Tibial artery (tissue), 4 donors: ENCODE measurements at regions not wholly inside any gene's neighbourhood (a gene's known extent, or its start where the extent isn't known, plus 50 kb on each side); places are given as distances from the start of the nearest gene placed in this dataset.

Experiments
- DNase-seq, 2 donors: peaks; one replicate each; pipeline ENCODE4 v3.0.0-alpha.2; 2019
- H3K27ac ChIP-seq, 2 donors: fragments of 200-600 bp; sonication (generic) in 1 of 2; 1 replicate in 1 of 2; 2 replicates in 1 of 2; pipeline ENCODE4 v1.5.1; 2018 to 2019; ENCODE audit warnings: mild to moderate bottlenecking in 1 of 2
- H3K27me3 ChIP-seq, 2 donors: fragments of 200-600 bp; sonication (generic) in 1 of 2; one replicate each; pipeline versions ENCODE4 v1.5.1 to v1.6.0; 2016 to 2019
- H3K36me3 ChIP-seq, 3 donors: fragments of 200-600 bp; sonication (generic) in 2 of 3; one replicate each; pipeline ENCODE4 v1.5.1; 2016 to 2019; ENCODE audit warnings: mild to moderate bottlenecking in 2 of 3
- H3K4me1 ChIP-seq, 4 donors: fragments of 200-600 bp; sonication (generic) in 2 of 4; 1 replicate in 3 of 4; 2 replicates in 1 of 4; pipeline ENCODE4 v1.5.1; 2016 to 2019
- H3K4me3 ChIP-seq, 2 donors: fragments of 200-600 bp; sonication (generic) in 1 of 2; 1 replicate in 1 of 2; 2 replicates in 1 of 2; pipeline ENCODE4 v1.5.1; 2018 to 2019; ENCODE audit warnings: mild to moderate bottlenecking in 2 of 2
- H3K9me3 ChIP-seq, 3 donors: fragments of 200-600 bp; sonication (generic) in 1 of 3; one replicate each; pipeline ENCODE4 v1.5.1; 2016 to 2019
- intact Hi-C: fragments of 100-400 bp; cut with DNase I; formaldehyde crosslinking; loops from one replicate; pipeline ENCODE4 v1.15.0; 2023; ENCODE audit warnings: low total_unique reads
- TF ChIP-seq, protein P1 (sequence below), 2 experiments: fragments of 200-600 bp in 1 of 2; fragments of 450-650 bp in 1 of 2; IDR thresholded peaks; one replicate each; pipeline ENCODE4 v1.5.1; 2017 to 2019; ENCODE audit warnings: antibody characterized with exemption in 2 of 2, mild to moderate bottlenecking in 1 of 2, moderate library complexity in 1 of 2

DNA sequence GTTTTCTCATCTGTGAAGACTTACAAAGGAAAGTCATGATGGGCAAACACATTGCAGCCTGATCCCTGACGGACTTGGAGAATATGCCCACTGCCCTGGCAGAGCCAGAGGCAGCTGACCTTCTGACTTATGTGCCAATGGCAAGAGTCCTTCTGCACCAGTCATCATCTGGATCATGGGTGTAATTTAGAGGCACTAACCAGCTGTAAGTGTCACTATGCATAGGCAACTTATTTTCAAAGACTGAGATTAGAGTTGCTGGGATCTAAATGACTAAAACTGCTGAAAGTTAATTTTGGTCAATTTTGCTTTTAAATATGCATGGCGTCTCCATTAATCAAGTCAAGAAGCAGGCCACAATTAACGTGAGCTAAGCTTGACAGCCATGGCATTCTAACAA, 261.2 kb downstream of the BCL11A start:
- intact Hi-C loops: no loop called here
- Histone ChIP-seq H3K4me1 (no peaks in the 10 kb centered on the region), H3K27me3 (no peaks in the 10 kb centered on the region), H3K9me3 (no peaks in the 10 kb centered on the region), H3K4me3 (no peak overlapping the region), H3K36me3 (no peaks in the 10 kb centered on the region), H3K27ac (no peak overlapping the region)
- DNase-seq: no peak
- TF ChIP-seq, protein P1, sequence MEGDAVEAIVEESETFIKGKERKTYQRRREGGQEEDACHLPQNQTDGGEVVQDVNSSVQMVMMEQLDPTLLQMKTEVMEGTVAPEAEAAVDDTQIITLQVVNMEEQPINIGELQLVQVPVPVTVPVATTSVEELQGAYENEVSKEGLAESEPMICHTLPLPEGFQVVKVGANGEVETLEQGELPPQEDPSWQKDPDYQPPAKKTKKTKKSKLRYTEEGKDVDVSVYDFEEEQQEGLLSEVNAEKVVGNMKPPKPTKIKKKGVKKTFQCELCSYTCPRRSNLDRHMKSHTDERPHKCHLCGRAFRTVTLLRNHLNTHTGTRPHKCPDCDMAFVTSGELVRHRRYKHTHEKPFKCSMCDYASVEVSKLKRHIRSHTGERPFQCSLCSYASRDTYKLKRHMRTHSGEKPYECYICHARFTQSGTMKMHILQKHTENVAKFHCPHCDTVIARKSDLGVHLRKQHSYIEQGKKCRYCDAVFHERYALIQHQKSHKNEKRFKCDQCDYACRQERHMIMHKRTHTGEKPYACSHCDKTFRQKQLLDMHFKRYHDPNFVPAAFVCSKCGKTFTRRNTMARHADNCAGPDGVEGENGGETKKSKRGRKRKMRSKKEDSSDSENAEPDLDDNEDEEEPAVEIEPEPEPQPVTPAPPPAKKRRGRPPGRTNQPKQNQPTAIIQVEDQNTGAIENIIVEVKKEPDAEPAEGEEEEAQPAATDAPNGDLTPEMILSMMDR (IDR thresholded peaks at IDR 0.05): no peak

DNA sequence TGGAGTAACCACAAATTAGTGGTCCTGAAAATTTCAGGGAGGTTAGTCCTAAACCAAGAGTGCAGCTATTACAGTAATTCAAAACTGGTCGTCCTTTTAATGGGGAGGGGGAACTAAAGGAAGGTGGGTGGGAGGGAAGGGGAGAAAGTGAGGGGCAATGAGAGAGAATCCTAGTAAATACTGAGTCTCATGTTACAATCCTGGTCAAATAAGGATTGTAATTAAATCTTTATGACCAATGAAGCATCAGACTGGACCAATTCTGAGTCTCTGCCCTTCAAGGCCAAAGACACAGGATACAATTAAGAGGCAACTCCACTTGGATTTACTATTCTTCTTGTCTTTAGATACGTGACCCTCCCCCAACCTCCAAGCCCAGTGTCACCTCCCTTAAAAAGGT, 262.9 kb downstream of the BCL11A start:
- intact Hi-C loops: no loop called here
- Histone ChIP-seq H3K9me3 (no peaks in the 10 kb centered on the region), H3K4me1 (no peaks in the 10 kb centered on the region), H3K36me3 (no peaks in the 10 kb centered on the region), H3K27ac (no peak overlapping the region), H3K27me3 (no peaks in the 10 kb centered on the region), H3K4me3 (no peak overlapping the region)
- no peak for DNase-seq
- TF ChIP-seq, protein P1 (IDR thresholded peaks at IDR 0.05): no peak

DNA sequence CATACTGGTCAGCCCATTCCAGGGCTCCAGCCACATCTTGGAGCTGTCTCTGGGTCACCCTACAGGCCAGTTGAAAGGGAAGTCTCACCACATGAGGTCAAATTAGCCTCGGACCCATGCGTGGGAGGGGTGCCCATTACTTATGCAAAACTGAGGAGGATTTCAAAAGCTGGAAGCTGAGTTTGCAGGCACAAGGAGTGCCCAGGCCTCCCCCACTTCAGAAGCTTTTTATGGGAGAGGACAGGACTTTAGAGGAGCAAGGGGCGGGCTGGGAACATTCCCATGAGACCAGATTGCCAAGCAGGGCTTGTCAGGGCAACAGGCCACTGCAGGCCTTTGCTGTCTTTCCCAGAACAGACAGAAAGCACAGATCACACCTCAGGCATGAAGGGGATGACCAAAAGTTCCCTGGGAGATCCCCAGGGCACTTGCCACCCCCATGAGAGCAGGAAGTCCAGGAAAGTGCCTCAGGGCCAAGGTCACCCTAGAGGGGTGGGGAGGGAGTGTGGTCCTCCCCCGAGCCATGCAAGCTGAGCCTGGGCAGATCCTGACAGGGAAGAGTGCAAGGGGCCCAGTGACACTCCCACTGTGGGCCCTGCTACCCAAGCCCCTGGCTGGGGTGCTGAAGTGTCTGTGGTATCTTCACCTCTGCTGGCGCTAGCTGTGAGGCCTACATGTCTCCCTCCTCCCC, 267.7 kb downstream of the BCL11A start:
- no peak overlapping the region for H3K27ac ChIP-seq
- TF ChIP-seq, protein P1 (IDR thresholded peaks at IDR 0.05): no peak
- intact Hi-C loops: no loop called here
- H3K9me3 ChIP-seq: no peaks in the 10 kb centered on the region
- no peaks in the 10 kb centered on the region for H3K4me1 ChIP-seq
- no peaks in the 10 kb centered on the region for H3K27me3 ChIP-seq
- H3K4me3 ChIP-seq: no peak overlapping the region
- DNase-seq: no peak
- H3K36me3 ChIP-seq: no peaks in the 10 kb centered on the region

DNA sequence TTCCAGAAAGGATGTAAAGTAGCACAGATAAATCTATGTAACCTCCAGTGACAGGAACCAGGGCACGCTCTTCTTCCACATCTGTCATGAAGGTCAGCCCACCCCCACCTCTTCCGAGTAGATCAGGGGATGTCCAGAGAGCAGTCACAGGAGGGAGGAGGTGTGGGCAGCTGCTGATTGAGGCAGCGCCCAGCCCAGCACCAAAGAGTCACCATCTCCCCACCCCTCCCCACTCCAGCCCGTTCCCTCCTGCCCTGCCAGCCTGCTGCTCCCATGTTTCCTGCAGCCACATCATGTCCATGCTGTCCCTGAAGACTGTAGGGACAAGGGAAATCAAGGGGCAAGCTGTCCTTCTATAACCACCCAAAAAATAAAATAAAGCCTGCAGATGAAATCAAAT, 269.8 kb downstream of the BCL11A start:
- Histone ChIP-seq H3K4me1 (no peaks in the 10 kb centered on the region), H3K36me3 (no peaks in the 10 kb centered on the region), H3K27me3 (no peaks in the 10 kb centered on the region), H3K4me3 (no peak overlapping the region), H3K27ac (no peak overlapping the region), H3K9me3 (no peaks in the 10 kb centered on the region)
- DNase-seq: no peak
- intact Hi-C loops: no loop called here
- TF ChIP-seq, protein P1 (IDR thresholded peaks at IDR 0.05): no peak

DNA sequence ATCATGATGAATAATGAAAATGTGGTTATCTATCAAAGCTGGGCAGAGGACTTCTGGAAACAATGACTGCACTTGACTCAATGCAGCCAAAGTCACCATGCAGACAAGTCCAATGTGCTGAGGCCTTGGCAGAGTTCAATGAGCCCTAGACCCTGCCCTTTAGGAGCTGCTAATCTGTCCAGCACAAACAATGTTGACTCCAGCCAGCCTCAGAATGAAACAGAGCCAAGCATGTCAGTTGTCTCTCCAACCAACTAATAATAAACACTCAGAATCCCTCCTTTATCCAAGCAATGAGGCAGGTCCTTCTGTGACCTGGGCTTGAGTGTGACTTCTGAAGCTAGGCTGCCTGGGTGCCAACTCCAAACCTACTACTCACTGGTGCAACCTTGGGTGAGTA, 270.6 kb downstream of the BCL11A start:
- H3K27ac ChIP-seq: no peak overlapping the region
- TF ChIP-seq, protein P1 (IDR thresholded peaks at IDR 0.05): no peak
- H3K4me1 ChIP-seq: no peaks in the 10 kb centered on the region
- H3K9me3 ChIP-seq: no peaks in the 10 kb centered on the region
- intact Hi-C loops: no loop called here
- H3K36me3 ChIP-seq: no peaks in the 10 kb centered on the region
- DNase-seq: no peak
- H3K4me3 ChIP-seq: no peak overlapping the region
- H3K27me3 ChIP-seq: no peaks in the 10 kb centered on the region

DNA sequence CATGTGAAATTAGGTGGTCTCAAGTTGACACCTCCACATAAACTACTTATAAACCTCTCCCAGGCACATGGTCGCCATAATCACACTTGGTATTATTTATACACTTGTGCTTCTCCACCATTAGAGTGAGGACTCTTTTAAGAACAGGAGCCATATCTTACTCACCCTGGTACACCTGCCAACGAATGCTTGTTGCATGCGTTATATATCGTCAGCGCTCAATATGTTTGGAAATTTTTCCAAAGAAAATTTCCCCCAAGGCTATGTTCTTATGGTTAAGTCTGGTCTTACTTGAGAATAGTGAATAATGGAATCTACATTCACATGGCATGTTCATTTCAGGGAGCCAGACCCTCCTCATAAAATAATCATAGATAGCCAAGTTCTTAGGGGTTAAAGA, 271.7 kb downstream of the BCL11A start:
- no peak for DNase-seq
- Histone ChIP-seq H3K4me3 (no peak overlapping the region), H3K4me1 (no peaks in the 10 kb centered on the region), H3K27ac (no peak overlapping the region), H3K27me3 (no peaks in the 10 kb centered on the region), H3K36me3 (no peaks in the 10 kb centered on the region), H3K9me3 (no peaks in the 10 kb centered on the region)
- intact Hi-C loops: no loop called here
- TF ChIP-seq, protein P1 (IDR thresholded peaks at IDR 0.05): no peak
